HEK293T (cell line): ENCODE measurements at regions not wholly inside any gene's neighbourhood (a gene's known extent, or its start where the extent isn't known, plus 50 kb on each side); places are given as distances from the start of the nearest gene placed in this dataset.

Source experiments
- ARNT ChIP-seq: fragments of 450-650 bp; IDR thresholded peaks from 2 replicates; pipeline ENCODE4 v1.6.1; 2017; ENCODE audit warnings: mild to moderate bottlenecking
- BHLHE40 ChIP-seq: fragments of 450-650 bp; IDR thresholded peaks from 2 replicates; pipeline ENCODE4 v1.6.1; 2016; ENCODE audit warnings: mild to moderate bottlenecking, moderate library complexity, borderline replicate concordance
- ELF4 ChIP-seq: fragments of 450-650 bp; IDR thresholded peaks from 2 replicates; pipeline ENCODE4 v1.6.1; 2017; ENCODE audit warnings: antibody characterized with exemption
- FOXA1 ChIP-seq: fragments of 450-650 bp; IDR thresholded peaks from 2 replicates; pipeline ENCODE4 v1.6.1; 2016; ENCODE audit warnings: mild to moderate bottlenecking
- FOXK2 ChIP-seq: fragments of 450-650 bp; IDR thresholded peaks from 2 replicates; pipeline ENCODE4 v1.6.1; 2016; ENCODE audit warnings: mild to moderate bottlenecking
- FOXM1 ChIP-seq: fragments of 450-650 bp; IDR thresholded peaks from 2 replicates; pipeline ENCODE4 v1.6.1; 2017; ENCODE audit warnings: mild to moderate bottlenecking, borderline replicate concordance
- HDGF ChIP-seq: fragments of 450-650 bp; IDR thresholded peaks from 2 replicates; pipeline ENCODE4 v1.6.1; 2017; ENCODE audit warnings: antibody characterized with exemption, borderline replicate concordance
- LEF1 ChIP-seq: fragments of 450-650 bp; IDR thresholded peaks from 2 replicates; pipeline ENCODE4 v1.6.1; 2017; ENCODE audit warnings: mild to moderate bottlenecking, borderline replicate concordance
- NFRKB ChIP-seq: fragments of 450-650 bp; IDR thresholded peaks from 2 replicates; pipeline ENCODE4 v1.6.1; 2016; ENCODE audit warnings: mild to moderate bottlenecking, moderate library complexity
- SUZ12 ChIP-seq: fragments of 450-650 bp; IDR thresholded peaks from 2 replicates; pipeline ENCODE4 v1.6.1; 2016; ENCODE audit warnings: mild to moderate bottlenecking
- TARDBP ChIP-seq: fragments of 450-650 bp; IDR thresholded peaks from 2 replicates; pipeline ENCODE4 v1.6.1; 2016
- ZNF384 ChIP-seq: fragments of 450-650 bp; IDR thresholded peaks from 2 replicates; pipeline ENCODE4 v1.6.1; 2016

DNA sequence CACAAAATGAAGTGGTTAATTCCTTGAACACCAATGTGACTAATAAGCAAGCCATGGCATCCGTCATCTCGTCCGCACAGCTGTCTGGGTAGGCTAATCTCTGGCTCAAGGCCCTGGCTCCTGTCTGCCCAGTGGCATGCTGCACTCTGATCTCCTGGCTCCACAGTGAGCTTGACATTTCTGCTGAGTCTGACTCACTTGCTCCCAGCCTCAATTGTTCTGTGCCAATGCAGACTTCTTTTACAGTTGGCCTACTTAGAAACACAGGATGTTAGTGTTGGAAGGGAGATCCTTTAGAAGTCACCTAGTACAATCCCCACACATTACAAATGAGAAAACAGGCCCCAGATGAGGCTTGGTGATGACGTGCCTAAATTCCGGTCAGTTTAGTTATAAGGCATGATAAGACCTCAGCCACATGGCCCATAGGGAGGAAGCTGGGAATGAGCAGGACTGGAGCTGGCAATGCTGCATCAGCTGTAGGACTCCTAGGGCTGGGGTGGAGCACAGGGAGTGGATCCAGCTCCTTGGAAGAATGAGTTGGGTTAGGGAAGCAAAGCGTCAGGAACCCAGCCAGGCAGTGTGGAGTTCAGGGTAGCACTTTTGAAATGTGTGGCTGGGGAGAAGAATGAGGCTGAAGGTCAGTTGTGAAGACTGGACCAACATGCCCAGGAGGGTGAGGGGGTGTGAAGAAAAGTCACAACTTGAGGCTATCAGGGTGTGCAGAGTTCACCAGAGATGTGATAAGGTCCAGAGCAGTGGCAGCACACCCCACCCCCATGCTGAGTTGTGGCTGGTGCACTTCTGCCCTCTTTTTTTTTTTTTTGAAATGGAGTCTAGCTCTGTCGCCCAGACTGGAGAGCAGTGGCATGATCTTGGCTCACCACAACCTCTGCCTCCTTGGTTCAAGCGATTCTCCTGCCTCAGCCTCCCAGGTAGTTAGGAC lies 70.2 kb upstream of the EED start:
- TF ChIP-seq SUZ12 (no peak), FOXM1 (no peak), ELF4 (no peak), ZNF384 (no peak), BHLHE40 (no peak), HDGF (no peak), LEF1 (no peak), NFRKB (no peak), FOXA1 (no peak), ARNT (no peak), TARDBP (no peak), FOXK2 (no peak)
